ENCODE measurements at regions not wholly inside any gene's neighbourhood (a gene's known extent, or its start where the extent isn't known, plus 50 kb on each side); places are given as distances from the start of the nearest gene placed in this dataset.

DNA sequence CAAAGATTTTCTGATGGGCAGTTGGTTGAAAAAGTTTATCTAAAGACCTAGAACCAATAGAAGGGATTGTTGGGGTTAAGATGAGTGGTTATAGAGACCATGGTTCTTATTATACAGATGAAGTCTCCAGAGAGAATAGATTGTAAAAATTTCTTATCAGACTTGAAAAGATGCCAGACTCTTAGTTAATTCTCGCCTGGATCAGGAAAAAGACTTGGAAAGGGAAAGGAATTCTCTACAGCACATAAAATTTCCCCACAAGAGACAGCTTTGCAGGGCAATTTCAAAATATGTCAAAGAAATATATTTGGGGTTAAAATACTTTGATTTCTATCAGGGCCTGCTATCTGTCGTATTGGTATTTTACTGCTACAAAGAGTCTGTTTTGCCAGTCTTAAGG, 582.6 kb downstream of the UTRN start (continued):
- TF ChIP-seq, protein P1, sequence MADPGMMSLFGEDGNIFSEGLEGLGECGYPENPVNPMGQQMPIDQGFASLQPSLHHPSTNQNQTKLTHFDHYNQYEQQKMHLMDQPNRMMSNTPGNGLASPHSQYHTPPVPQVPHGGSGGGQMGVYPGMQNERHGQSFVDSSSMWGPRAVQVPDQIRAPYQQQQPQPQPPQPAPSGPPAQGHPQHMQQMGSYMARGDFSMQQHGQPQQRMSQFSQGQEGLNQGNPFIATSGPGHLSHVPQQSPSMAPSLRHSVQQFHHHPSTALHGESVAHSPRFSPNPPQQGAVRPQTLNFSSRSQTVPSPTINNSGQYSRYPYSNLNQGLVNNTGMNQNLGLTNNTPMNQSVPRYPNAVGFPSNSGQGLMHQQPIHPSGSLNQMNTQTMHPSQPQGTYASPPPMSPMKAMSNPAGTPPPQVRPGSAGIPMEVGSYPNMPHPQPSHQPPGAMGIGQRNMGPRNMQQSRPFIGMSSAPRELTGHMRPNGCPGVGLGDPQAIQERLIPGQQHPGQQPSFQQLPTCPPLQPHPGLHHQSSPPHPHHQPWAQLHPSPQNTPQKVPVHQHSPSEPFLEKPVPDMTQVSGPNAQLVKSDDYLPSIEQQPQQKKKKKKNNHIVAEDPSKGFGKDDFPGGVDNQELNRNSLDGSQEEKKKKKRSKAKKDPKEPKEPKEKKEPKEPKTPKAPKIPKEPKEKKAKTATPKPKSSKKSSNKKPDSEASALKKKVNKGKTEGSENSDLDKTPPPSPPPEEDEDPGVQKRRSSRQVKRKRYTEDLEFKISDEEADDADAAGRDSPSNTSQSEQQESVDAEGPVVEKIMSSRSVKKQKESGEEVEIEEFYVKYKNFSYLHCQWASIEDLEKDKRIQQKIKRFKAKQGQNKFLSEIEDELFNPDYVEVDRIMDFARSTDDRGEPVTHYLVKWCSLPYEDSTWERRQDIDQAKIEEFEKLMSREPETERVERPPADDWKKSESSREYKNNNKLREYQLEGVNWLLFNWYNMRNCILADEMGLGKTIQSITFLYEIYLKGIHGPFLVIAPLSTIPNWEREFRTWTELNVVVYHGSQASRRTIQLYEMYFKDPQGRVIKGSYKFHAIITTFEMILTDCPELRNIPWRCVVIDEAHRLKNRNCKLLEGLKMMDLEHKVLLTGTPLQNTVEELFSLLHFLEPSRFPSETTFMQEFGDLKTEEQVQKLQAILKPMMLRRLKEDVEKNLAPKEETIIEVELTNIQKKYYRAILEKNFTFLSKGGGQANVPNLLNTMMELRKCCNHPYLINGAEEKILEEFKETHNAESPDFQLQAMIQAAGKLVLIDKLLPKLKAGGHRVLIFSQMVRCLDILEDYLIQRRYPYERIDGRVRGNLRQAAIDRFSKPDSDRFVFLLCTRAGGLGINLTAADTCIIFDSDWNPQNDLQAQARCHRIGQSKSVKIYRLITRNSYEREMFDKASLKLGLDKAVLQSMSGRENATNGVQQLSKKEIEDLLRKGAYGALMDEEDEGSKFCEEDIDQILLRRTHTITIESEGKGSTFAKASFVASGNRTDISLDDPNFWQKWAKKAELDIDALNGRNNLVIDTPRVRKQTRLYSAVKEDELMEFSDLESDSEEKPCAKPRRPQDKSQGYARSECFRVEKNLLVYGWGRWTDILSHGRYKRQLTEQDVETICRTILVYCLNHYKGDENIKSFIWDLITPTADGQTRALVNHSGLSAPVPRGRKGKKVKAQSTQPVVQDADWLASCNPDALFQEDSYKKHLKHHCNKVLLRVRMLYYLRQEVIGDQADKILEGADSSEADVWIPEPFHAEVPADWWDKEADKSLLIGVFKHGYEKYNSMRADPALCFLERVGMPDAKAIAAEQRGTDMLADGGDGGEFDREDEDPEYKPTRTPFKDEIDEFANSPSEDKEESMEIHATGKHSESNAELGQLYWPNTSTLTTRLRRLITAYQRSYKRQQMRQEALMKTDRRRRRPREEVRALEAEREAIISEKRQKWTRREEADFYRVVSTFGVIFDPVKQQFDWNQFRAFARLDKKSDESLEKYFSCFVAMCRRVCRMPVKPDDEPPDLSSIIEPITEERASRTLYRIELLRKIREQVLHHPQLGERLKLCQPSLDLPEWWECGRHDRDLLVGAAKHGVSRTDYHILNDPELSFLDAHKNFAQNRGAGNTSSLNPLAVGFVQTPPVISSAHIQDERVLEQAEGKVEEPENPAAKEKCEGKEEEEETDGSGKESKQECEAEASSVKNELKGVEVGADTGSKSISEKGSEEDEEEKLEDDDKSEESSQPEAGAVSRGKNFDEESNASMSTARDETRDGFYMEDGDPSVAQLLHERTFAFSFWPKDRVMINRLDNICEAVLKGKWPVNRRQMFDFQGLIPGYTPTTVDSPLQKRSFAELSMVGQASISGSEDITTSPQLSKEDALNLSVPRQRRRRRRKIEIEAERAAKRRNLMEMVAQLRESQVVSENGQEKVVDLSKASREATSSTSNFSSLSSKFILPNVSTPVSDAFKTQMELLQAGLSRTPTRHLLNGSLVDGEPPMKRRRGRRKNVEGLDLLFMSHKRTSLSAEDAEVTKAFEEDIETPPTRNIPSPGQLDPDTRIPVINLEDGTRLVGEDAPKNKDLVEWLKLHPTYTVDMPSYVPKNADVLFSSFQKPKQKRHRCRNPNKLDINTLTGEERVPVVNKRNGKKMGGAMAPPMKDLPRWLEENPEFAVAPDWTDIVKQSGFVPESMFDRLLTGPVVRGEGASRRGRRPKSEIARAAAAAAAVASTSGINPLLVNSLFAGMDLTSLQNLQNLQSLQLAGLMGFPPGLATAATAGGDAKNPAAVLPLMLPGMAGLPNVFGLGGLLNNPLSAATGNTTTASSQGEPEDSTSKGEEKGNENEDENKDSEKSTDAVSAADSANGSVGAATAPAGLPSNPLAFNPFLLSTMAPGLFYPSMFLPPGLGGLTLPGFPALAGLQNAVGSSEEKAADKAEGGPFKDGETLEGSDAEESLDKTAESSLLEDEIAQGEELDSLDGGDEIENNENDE (IDR thresholded peaks at IDR 0.05; ENCODE audit: insufficient replicate concordance, low read length): no peak
- TF ChIP-seq JUN (IDR thresholded peaks at IDR 0.05; ENCODE audit: low read depth, low read length) (no peak), CBX5 (IDR thresholded peaks at IDR 0.05; ENCODE audit: low read depth, low read length) (no peak), POU5F1 (IDR thresholded peaks at IDR 0.05; ENCODE audit: low read depth, low read length) (no peak), PHF8 (conservative IDR thresholded peaks at IDR 0.05; ENCODE audit: low read depth, low read length) (no peak)

All from H1 (cell line).